ENCODE measurements at regions not wholly inside any gene's neighbourhood (a gene's known extent, or its start where the extent isn't known, plus 50 kb on each side); places are given as distances from the start of the nearest gene placed in this dataset.
"Not testable (repeated sequence)": the region's sequence is repeated elsewhere in the genome, so short reads cannot be mapped to it uniquely, and the experiment has no call there.

- TF ChIP-seq CTCF (conservative IDR thresholded peaks at IDR 0.05 in 1 of 2, IDR thresholded peaks at IDR 0.05 in 1 of 2; ENCODE audit: extremely low read depth in 1 of 2, insufficient read depth in 1 of 2, low read depth in 1 of 2, low read length in 2 of 2); EZH2 (IDR thresholded peaks at IDR 0.05; ENCODE audit: borderline replicate concordance, low read length): not testable (repeated sequence)
These were observed 52.3 kb upstream of the LRRC30 start for GRCh38 chr18:7178568-7178967.
